Erythroblast (primary cell): ENCODE measurements at regions not wholly inside any gene's neighbourhood (a gene's known extent, or its start where the extent isn't known, plus 50 kb on each side); places are given as distances from the start of the nearest gene placed in this dataset.

Experiments
- GATA1 ChIP-seq: IDR thresholded peaks from 2 replicates; pipeline ENCODE4 v1.6.1; 2011; ENCODE audit warnings: low read depth, mild to moderate bottlenecking, control low read depth, low read length, moderate library complexity
- POLR2A ChIP-seq: IDR thresholded peaks from 2 replicates; pipeline ENCODE4 v1.6.1; 2011; ENCODE audit warnings: mild to moderate bottlenecking, low read length

DNA sequence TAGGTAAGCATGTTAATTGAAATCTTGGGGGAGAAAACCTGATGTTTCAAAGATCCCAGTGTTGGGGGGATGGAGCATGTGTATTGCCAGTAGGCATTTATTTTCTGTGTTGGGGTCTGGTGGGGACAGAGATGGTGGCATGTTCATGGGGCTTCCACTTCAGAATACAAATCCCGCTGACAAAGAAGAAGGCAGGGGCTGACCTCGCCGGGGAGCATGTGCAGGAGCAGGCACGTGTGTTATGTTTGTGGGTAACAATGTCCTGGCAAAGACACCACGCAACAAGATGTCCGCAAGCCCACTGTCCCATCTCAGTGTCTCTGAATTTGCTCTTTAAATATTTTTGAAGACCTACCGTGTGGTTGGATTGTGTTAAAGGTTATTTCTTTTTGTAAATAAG, 164.5 kb downstream of the TEX29 start:
- TF ChIP-seq POLR2A (no peak), GATA1 (no peak)
